GM12872 (cell line): ENCODE measurements at regions not wholly inside any gene's neighbourhood (a gene's known extent, or its start where the extent isn't known, plus 50 kb on each side); places are given as distances from the start of the nearest gene placed in this dataset.

Experiments
- TF ChIP-seq, protein P1 (sequence below): IDR thresholded peaks from 3 replicates; pipeline ENCODE4 v1.5.1; 2011; ENCODE audit warnings: low read depth, mild to moderate bottlenecking, low read length, moderate library complexity; ENCODE audit not compliant: insufficient read depth

- TF ChIP-seq, protein P1, sequence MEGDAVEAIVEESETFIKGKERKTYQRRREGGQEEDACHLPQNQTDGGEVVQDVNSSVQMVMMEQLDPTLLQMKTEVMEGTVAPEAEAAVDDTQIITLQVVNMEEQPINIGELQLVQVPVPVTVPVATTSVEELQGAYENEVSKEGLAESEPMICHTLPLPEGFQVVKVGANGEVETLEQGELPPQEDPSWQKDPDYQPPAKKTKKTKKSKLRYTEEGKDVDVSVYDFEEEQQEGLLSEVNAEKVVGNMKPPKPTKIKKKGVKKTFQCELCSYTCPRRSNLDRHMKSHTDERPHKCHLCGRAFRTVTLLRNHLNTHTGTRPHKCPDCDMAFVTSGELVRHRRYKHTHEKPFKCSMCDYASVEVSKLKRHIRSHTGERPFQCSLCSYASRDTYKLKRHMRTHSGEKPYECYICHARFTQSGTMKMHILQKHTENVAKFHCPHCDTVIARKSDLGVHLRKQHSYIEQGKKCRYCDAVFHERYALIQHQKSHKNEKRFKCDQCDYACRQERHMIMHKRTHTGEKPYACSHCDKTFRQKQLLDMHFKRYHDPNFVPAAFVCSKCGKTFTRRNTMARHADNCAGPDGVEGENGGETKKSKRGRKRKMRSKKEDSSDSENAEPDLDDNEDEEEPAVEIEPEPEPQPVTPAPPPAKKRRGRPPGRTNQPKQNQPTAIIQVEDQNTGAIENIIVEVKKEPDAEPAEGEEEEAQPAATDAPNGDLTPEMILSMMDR = no peak
These were observed 185.0 kb upstream of the FAM241A start for GRCh38 chr4:111960241-111960667.

DNA sequence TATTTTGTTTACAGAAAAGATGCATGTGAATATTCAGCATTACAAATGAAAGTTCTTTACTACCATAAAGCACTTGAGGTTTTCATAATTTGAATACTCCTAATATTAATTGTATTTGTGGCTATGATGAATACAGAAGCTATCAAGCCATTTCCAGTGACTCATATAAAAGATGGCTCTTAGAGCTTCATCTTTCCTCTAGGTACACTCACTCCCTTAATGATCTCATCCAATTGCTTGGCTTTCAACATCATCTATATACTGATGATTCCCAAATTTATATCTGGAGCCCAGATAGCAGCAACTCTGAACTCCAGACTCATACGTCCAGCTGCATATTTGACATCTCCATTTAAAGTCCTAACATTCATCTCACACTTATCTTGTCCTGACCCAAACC is 183.4 kb upstream of the FAM241A start:
- TF ChIP-seq, protein P1 = no peak

DNA sequence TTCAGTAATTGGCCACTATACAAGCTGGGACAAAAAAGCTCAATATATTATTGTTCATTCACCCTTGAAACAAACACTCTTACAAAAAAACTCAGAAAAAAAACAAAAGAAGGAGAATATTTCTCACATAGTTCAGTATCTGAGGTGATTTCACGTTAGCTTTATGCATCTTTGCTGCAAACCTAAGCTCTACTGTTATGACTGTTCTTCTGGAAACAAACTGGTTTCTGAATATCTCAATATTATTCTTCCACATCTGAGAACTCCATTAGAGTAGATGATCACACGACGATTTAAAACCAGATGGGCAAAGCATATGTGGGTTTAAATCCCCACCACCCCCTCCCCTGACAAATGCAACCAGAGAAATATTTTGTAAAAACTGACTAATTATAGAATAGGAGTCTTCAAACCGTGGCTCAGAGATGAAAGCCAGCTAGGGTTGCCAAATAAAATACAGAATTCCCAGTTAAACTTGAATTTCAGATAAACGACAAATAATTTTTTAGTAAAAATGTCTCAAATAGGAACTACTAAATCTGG is 182.0 kb upstream of the FAM241A start:
- TF ChIP-seq, protein P1 = no peak

DNA sequence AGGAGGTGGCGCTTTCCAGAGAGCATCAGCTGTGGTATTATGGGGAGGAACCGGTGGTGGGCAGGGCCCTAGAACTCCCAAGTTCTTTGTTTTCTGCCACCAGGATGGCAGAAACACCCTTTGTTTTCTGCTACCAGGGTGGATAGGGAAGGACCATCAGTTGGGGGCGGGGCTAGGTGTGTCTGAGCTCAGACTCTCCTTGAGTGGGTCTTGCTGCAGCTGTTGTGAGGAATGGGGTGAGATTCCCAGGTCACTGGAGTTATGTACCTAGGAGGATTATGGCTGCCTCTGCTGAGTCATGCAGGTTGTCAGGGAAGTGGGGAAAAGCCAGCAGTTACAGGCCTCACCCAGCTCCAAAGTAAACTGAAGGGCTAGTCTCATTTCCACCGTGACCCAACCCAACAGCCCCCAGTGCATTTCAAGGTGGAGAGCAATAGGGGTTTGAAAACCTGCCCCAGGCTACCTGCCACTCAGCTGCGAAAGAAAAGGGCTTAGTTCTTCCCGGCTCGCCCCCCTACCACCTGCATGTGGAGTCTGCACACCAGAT is 167.8 kb upstream of the FAM241A start:
- TF ChIP-seq, protein P1 = no peak

- TF ChIP-seq, protein P1 = no peak
These were observed 165.3 kb upstream of the FAM241A start for GRCh38 chr4:111979921-111980320.

DNA sequence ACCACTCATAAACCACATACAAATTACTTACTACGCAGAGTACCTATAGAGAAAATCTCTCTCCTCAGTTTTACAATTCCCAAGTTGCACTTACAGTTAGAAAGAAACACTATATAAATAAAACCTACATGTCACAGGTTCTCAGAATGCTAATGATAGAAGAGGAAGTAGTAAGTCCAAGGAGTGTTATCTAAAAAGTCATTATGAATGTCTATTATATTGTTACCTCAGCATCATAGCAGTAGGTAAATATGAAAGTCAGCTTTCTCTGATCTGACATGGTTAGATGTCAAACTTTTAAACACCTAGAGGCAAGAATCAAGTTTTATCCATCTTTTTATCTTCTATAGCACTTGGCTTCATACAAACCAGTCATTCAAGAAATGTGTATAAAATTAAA is 163.2 kb upstream of the FAM241A start:
- TF ChIP-seq, protein P1 = no peak

GRCh38 chr4:111984169-111984819 is 161.0 kb upstream of the FAM241A start:
- TF ChIP-seq, protein P1 = no peak
